Keratinocyte (primary cell): ENCODE measurements at regions not wholly inside any gene's neighbourhood (a gene's known extent, or its start where the extent isn't known, plus 50 kb on each side); places are given as distances from the start of the nearest gene placed in this dataset.

Source experiments
- EZH2 ChIP-seq: IDR thresholded peaks from one replicate; pipeline ENCODE4 v1.6.1; 2012; ENCODE audit warnings: inconsistent platforms, mild to moderate bottlenecking, low read length, moderate library complexity
- TF ChIP-seq, protein P1 (sequence below), 3 experiments: IDR thresholded peaks in 1 of 3; conservative IDR thresholded peaks in 1 of 3; optimal IDR thresholded peaks in 1 of 3; 2 replicates in 2 of 3; 3 replicates in 1 of 3; pipeline versions ENCODE3 to v1.5.1; 2011; ENCODE audit warnings: low read length in 3 of 3, mild to moderate bottlenecking in 3 of 3, moderate library complexity in 2 of 3, control low read depth in 1 of 3, inconsistent platforms in 1 of 3; ENCODE audit not compliant: insufficient read depth in 2 of 3; ENCODE audit errors: extremely low read depth in 1 of 3

- TF ChIP-seq, protein P1, sequence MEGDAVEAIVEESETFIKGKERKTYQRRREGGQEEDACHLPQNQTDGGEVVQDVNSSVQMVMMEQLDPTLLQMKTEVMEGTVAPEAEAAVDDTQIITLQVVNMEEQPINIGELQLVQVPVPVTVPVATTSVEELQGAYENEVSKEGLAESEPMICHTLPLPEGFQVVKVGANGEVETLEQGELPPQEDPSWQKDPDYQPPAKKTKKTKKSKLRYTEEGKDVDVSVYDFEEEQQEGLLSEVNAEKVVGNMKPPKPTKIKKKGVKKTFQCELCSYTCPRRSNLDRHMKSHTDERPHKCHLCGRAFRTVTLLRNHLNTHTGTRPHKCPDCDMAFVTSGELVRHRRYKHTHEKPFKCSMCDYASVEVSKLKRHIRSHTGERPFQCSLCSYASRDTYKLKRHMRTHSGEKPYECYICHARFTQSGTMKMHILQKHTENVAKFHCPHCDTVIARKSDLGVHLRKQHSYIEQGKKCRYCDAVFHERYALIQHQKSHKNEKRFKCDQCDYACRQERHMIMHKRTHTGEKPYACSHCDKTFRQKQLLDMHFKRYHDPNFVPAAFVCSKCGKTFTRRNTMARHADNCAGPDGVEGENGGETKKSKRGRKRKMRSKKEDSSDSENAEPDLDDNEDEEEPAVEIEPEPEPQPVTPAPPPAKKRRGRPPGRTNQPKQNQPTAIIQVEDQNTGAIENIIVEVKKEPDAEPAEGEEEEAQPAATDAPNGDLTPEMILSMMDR (optimal IDR thresholded peaks at IDR 0.05 in 1 of 3, IDR thresholded peaks at IDR 0.05 in 1 of 3, conservative IDR thresholded peaks at IDR 0.05 in 1 of 3; ENCODE audit: extremely low read depth in 1 of 3, insufficient read depth in 2 of 3, low read length in 3 of 3) = no peak
- TF ChIP-seq EZH2 = no peak
Observed at GRCh38 chr15:87567406-87568030, 689.0 kb downstream of the NTRK3 start.
